Left cardiac atrium (tissue), 4 donors: ENCODE measurements at regions not wholly inside any gene's neighbourhood (a gene's known extent, or its start where the extent isn't known, plus 50 kb on each side); places are given as distances from the start of the nearest gene placed in this dataset.
"Not testable (repeated sequence)": the region's sequence is repeated elsewhere in the genome, so short reads cannot be mapped to it uniquely, and the experiment has no call there.

ENCODE experiments used
- ATAC-seq, 2 donors: fragments of 200-7000 bp; cut with Tn5 transposase; one replicate each; pipeline ENCODE4 v1.9.1; 2020; ENCODE audit warnings: mild to moderate bottlenecking in 2 of 2, moderate library complexity in 2 of 2
- DNase-seq: peaks from one replicate; pipeline ENCODE4 v3.0.0-alpha.2; 2020
- intact Hi-C, 2 donors: fragments of 100-400 bp; cut with DNase I; formaldehyde crosslinking; loops; one replicate each; pipeline versions ENCODE4 v1.14.1 to v1.15.1; 2022 to 2023
- donor health status: DM: no; HTN: yes; CAD: no.
- donor health status: DM: no; HTN: yes; CAD: no; lungs with severe emphysema.
- donor health status: DM: yes; HTN: yes; CAD: no.
- donor health status: Dilated cardiomyopathy.

GRCh38 chr6:26720663-26721218, 61.2 kb upstream of the ZNF322 start:
- intact Hi-C loops, DNase-seq, ATAC-seq: not testable (repeated sequence)

GRCh38 chr6:26730019-26730766, 70.6 kb upstream of the ZNF322 start:
- DNase-seq, ATAC-seq, intact Hi-C loops: not testable (repeated sequence)

GRCh38 chr6:26734776-26735472, 75.4 kb upstream of the ZNF322 start:
- ATAC-seq, intact Hi-C loops, DNase-seq: not testable (repeated sequence)

GRCh38 chr6:26739811-26740210, 80.3 kb upstream of the ZNF322 start:
- intact Hi-C loops: no loop called here
- ATAC-seq: no peak
- no peak for DNase-seq

GRCh38 chr6:26743157-26743821, 83.7 kb upstream of the ZNF322 start:
- intact Hi-C loops: no loop called here
- DNase-seq (peak; percentile 16), ATAC-seq (no peak)

DNA sequence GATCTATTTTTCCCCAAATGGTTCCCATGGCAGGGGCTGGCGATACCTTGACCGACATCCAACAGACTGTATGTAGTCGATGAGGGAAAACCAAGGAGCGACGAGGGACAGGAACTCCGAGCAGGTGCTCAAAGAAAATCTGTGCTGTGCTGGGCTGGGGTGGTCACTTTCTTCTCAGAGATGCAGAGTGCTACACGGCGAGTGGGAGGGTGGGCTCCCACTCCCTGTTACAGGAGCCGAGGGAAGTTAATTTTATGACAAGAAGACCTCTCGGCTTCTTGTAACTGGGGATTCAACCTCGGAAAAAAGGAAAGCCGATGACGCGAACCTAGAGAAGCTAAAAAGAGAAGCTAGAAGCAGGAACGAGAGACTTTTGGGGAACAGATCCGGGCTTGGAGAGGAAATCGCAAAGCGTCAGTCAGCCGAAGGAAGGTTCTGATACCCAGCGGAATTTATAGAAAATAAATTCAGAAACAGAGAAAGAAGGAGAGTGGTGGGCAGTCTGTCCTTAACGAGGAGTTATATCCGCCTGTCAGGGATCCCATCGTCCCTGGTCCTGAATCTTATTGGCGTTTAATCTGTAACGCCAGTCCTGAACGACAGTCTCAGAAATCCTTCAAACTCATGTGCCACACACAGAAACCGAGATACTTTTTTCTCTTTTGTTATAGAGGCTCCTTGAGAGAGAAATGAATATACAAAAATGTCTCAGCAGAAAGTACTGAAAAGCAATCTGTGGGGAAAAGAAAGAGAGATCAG, 84.6 kb upstream of the ZNF322 start:
- DNase-seq (no peak), ATAC-seq (no peak)
- intact Hi-C loops: no loop called here

GRCh38 chr6:26744837-26745282, 85.3 kb upstream of the ZNF322 start:
- ATAC-seq, intact Hi-C loops, DNase-seq: not testable (repeated sequence)

GRCh38 chr6:26745964-26746363, 86.4 kb upstream of the ZNF322 start:
- intact Hi-C loops, DNase-seq, ATAC-seq: not testable (repeated sequence)

- DNase-seq, intact Hi-C loops, ATAC-seq: not testable (repeated sequence)
Measured at GRCh38 chr6:26749126-26749758, 89.7 kb upstream of the ZNF322 start.

GRCh38 chr6:26749759-26750126, 90.2 kb upstream of the ZNF322 start:
- intact Hi-C loops, DNase-seq, ATAC-seq: not testable (repeated sequence)

GRCh38 chr6:26754212-26754611, 94.7 kb upstream of the ZNF322 start:
- ATAC-seq: no peak
- intact Hi-C loops: no loop called here
- DNase-seq: no peak

GRCh38 chr6:26754801-26755200, 95.3 kb upstream of the ZNF322 start:
- intact Hi-C loops, DNase-seq, ATAC-seq: not testable (repeated sequence)

- ATAC-seq, intact Hi-C loops, DNase-seq: not testable (repeated sequence)
Measured at GRCh38 chr6:26756067-26756805, 96.7 kb upstream of the ZNF322 start.

DNA sequence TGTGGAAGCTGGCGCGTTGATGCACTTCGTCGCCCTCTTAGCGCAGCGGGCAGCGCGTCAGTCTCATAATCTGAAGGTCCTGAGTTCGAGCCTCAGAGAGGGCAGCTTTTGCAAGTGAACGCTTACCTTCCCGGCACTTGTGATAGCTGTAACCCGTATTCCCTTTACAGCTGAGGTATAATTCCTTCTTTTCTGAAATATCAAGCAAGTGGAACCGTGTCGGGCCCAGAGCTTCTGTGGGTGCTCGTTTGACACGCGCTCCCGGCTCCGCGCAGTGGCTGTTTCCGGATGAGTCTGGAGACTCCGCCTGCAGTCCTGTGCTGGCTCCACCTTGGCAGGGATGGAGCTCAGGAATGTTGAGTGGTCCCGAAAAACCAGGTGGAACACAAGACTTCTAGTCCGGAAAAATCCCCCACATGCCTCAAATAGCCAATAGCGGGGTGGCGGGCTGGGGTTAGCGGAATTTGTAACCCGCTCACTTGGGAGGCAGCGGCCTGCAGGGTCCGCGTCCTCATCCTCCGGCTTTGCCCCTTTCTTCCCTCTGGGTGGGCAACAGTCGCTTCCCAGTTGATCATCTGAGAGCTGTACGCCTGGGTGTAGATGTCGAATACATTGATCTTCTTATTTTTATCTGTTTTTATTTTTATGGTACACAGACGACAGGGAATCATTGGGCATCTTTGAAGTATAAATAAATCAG, 106.8 kb upstream of the ZNF322 start:
- intact Hi-C loops, DNase-seq, ATAC-seq: not testable (repeated sequence)

DNA sequence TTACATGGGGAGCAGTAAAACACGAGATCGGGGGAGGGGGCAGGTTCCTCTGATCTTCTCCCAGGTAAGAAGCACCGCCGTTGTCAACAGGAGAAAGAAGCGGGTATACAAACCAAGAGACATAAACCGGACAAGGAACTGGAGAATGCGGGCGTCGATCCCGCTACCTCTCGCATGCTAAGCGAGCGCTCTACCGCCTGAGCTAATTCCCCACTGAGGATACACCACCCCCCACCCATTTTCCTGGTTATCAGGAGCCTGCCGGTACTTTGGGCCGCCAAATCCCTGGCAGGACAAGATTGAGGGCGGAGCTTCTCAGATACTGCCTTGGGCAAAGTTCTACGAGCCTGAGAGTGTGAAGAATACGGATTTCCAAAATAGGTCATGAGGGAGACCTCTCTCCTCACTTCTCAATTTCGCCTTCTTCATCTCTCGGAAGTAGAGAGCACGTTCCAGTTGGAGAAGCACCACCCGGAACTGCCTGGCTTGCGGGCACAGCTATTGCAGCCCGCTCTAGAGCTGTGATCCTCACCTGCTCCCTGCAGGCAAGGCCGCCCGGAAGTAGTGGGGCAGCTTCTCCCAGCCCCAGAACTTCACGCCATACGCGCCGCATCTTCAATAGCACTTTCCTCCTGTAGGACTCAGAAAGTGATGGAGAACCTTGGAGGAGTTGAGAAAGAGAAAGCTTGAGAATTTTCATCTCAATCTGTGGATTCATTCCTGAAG, 111.6 kb upstream of the ZNF322 start:
- DNase-seq, intact Hi-C loops, ATAC-seq: not testable (repeated sequence)

GRCh38 chr6:26773414-26773813, 113.9 kb upstream of the ZNF322 start:
- intact Hi-C loops, DNase-seq, ATAC-seq: not testable (repeated sequence)
